Fibroblast of mammary gland (primary cell): ENCODE measurements at regions not wholly inside any gene's neighbourhood (a gene's known extent, or its start where the extent isn't known, plus 50 kb on each side); places are given as distances from the start of the nearest gene placed in this dataset.

Experiments
- DNase-seq: peaks from one replicate; pipeline ENCODE4 v3.0.0-alpha.2; 2010; ENCODE audit warnings: low read depth
- H3K4me3 ChIP-seq: 2 replicates; pipeline ENCODE4 v1.5.1; 2011; ENCODE audit warnings: low read depth, mild to moderate bottlenecking, low read length, moderate library complexity; ENCODE audit not compliant: control insufficient read depth
- TF ChIP-seq, protein P1 (sequence below): conservative IDR thresholded peaks from 2 replicates; pipeline ENCODE4 v1.5.1; 2011; ENCODE audit warnings: low read depth, low read length, inconsistent platforms; ENCODE audit not compliant: control insufficient read depth, insufficient read depth

DNA sequence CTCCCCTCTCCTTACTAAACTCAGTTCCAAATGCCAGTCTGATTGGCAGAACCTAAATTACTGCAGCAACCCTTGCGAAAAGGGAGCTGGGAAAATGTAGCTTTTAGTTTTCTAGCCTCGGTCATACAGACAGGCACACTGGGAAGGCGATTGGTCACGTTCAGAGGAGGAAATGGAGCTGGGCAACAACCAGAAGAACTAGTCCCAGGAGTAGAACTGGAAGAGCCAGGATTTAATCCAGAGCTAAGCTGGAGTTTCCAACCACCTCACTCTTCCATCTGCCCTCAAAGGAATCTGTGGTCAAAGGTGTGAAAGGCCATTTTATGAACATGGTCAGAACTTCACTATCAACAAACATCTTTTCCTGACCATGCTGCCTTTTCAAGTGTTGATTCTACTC, 155.7 kb upstream of the ARHGAP20 start:
- no peak overlapping the region for H3K4me3 ChIP-seq
- TF ChIP-seq, protein P1, sequence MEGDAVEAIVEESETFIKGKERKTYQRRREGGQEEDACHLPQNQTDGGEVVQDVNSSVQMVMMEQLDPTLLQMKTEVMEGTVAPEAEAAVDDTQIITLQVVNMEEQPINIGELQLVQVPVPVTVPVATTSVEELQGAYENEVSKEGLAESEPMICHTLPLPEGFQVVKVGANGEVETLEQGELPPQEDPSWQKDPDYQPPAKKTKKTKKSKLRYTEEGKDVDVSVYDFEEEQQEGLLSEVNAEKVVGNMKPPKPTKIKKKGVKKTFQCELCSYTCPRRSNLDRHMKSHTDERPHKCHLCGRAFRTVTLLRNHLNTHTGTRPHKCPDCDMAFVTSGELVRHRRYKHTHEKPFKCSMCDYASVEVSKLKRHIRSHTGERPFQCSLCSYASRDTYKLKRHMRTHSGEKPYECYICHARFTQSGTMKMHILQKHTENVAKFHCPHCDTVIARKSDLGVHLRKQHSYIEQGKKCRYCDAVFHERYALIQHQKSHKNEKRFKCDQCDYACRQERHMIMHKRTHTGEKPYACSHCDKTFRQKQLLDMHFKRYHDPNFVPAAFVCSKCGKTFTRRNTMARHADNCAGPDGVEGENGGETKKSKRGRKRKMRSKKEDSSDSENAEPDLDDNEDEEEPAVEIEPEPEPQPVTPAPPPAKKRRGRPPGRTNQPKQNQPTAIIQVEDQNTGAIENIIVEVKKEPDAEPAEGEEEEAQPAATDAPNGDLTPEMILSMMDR: no peak
- no peak for DNase-seq

DNA sequence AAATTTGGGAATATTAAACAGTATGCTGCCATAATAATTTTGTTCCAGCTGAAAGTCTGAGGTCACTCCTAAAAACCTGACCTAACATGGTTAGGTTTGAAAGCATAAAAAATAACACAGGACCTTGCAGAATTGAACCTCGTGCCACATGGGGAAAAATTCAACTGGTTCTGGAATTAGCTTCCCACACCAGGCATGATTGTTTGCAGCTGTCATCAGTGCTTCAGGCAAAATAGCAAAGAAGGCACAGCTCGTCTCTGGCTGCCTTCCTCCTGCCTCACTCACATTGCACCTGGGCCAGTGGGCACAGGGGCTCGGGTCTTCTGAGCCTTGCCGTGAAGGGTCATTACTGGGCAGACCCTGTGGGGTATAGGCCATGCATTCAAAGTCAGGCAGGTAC, 153.8 kb upstream of the ARHGAP20 start:
- DNase-seq: no peak
- no peak overlapping the region for H3K4me3 ChIP-seq

DNA sequence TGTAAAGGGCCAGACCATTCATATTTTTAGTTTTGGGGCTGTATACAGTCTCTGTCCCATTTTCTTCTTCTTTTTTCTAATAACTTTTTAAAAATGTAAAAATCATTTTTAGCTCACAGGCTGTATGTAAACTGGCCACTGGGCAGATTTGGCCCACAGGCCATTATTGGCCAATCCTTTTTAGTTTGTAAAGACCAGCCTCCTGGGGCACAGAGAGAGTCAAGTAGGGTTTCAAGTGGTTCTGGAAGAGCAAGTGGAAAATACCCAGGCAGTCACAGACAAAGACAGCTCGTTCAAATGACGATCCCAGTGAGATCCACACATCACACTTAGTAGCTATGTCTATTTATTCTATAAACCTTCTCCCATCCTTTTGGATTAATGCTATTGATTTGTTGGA, 150.2 kb upstream of the ARHGAP20 start:
- no peak overlapping the region for H3K4me3 ChIP-seq

More for the DNA sequence above, 153.8 kb upstream of the ARHGAP20 start:
- TF ChIP-seq, protein P1: no peak

GRCh38 chr11:110860461-110860860, 148.2 kb upstream of the ARHGAP20 start:
- no peak overlapping the region for H3K4me3 ChIP-seq
- no peak for DNase-seq
- TF ChIP-seq, protein P1: no peak

More for the DNA sequence above, 150.2 kb upstream of the ARHGAP20 start:
- TF ChIP-seq, protein P1: no peak
- DNase-seq: no peak

GRCh38 chr11:110859998-110860397, 147.8 kb upstream of the ARHGAP20 start:
- no peak overlapping the region for H3K4me3 ChIP-seq
- no peak for DNase-seq
- TF ChIP-seq, protein P1: no peak

GRCh38 chr11:110859240-110859840, 147.1 kb upstream of the ARHGAP20 start:
- DNase-seq: no peak
- TF ChIP-seq, protein P1: no peak
- H3K4me3 ChIP-seq: no peak overlapping the region

- peak; percentile 83 for DNase-seq
- TF ChIP-seq, protein P1: no peak
- H3K4me3 ChIP-seq: no peak overlapping the region
These were observed 146.3 kb upstream of the ARHGAP20 start for GRCh38 chr11:110858547-110858921.
